ENCODE measurements at regions not wholly inside any gene's neighbourhood (a gene's known extent, or its start where the extent isn't known, plus 50 kb on each side); places are given as distances from the start of the nearest gene placed in this dataset.

- intact Hi-C loops (cut with DNase I; ENCODE audit: low total_unique reads) = no loop called here
- Histone ChIP-seq H3K4me1 (peaks cover 0 to 11% of the 10 kb centered on the region in 2 donors), H3K9me3 (no peaks in the 10 kb centered on the region), H3K36me3 (no peaks in the 10 kb centered on the region), H3K27ac (no peak overlapping the region), H3K4me3 (no peak overlapping the region), H3K27me3 (no peaks in the 10 kb centered on the region)
- in situ Hi-C loops (cut with MboI; ENCODE audit: low sequenced_read_pairs in 4 of 4) = no loop called here
- no peak for ATAC-seq
- no peak for DNase-seq
- TF ChIP-seq POLR2A (IDR thresholded peaks at IDR 0.05) (no peak), CTCF (IDR thresholded peaks at IDR 0.05 in 4 of 5, conservative IDR thresholded peaks at IDR 0.05 in 1 of 5) (no peak)
These were observed 154.5 kb downstream of the GASK1B start for GRCh38 chr4:158018221-158018830.

GRCh38 chr4:158016511-158016910, 156.3 kb downstream of the GASK1B start:
- intact Hi-C loops (cut with DNase I; ENCODE audit: low total_unique reads) = no loop called here
- H3K27ac ChIP-seq = no peak overlapping the region
- H3K4me3 ChIP-seq = no peak overlapping the region
- no peak for TF ChIP-seq POLR2A (IDR thresholded peaks at IDR 0.05)
- no peak for TF ChIP-seq CTCF (IDR thresholded peaks at IDR 0.05 in 4 of 5, conservative IDR thresholded peaks at IDR 0.05 in 1 of 5)
- H3K9me3 ChIP-seq = no peaks in the 10 kb centered on the region
- H3K4me1 ChIP-seq = peaks cover 0 to 11% of the 10 kb centered on the region in 2 donors
- H3K27me3 ChIP-seq = no peaks in the 10 kb centered on the region
- no peaks in the 10 kb centered on the region for H3K36me3 ChIP-seq
- in situ Hi-C loops (cut with MboI; ENCODE audit: low sequenced_read_pairs in 4 of 4) = no loop called here
- ATAC-seq (peak; percentile 38 to 58), DNase-seq (no peak)

- intact Hi-C loops (cut with DNase I; ENCODE audit: low total_unique reads) (no loop called here), in situ Hi-C loops (cut with MboI; ENCODE audit: low sequenced_read_pairs in 4 of 4) (no loop called here)
- TF ChIP-seq CTCF (IDR thresholded peaks at IDR 0.05 in 4 of 5, conservative IDR thresholded peaks at IDR 0.05 in 1 of 5) (no peak), POLR2A (IDR thresholded peaks at IDR 0.05) (no peak)
- Histone ChIP-seq H3K4me1 (peaks cover 0 to 5% of the 10 kb centered on the region in 2 donors), H3K9me3 (no peaks in the 10 kb centered on the region), H3K27ac (no peak overlapping the region), H3K4me3 (no peak overlapping the region), H3K36me3 (no peaks in the 10 kb centered on the region), H3K27me3 (no peaks in the 10 kb centered on the region)
- ATAC-seq (no peak), DNase-seq (no peak)
These were observed 157.6 kb downstream of the GASK1B start for GRCh38 chr4:158015241-158015640.

- in situ Hi-C loops (cut with MboI; ENCODE audit: low sequenced_read_pairs in 4 of 4) = no loop called here
- H3K4me1 ChIP-seq = no peaks in the 10 kb centered on the region
- H3K36me3 ChIP-seq = no peaks in the 10 kb centered on the region
- H3K27ac ChIP-seq = no peak overlapping the region
- no peaks in the 10 kb centered on the region for H3K9me3 ChIP-seq
- ATAC-seq (no peak), DNase-seq (no peak)
- no peak for TF ChIP-seq POLR2A (IDR thresholded peaks at IDR 0.05)
- no peak for TF ChIP-seq CTCF (IDR thresholded peaks at IDR 0.05 in 4 of 5, conservative IDR thresholded peaks at IDR 0.05 in 1 of 5)
- intact Hi-C loops (cut with DNase I; ENCODE audit: low total_unique reads) = no loop called here
- H3K27me3 ChIP-seq = no peaks in the 10 kb centered on the region
- H3K4me3 ChIP-seq = no peak overlapping the region
These were observed 159.0 kb downstream of the GASK1B start for GRCh38 chr4:158013858-158014257.

- no peak overlapping the region for H3K27ac ChIP-seq
- intact Hi-C loops (cut with DNase I; ENCODE audit: low total_unique reads) = no loop called here
- DNase-seq (no peak), ATAC-seq (no peak)
- TF ChIP-seq CTCF (IDR thresholded peaks at IDR 0.05 in 4 of 5, conservative IDR thresholded peaks at IDR 0.05 in 1 of 5) (no peak), POLR2A (IDR thresholded peaks at IDR 0.05) (no peak)
- H3K9me3 ChIP-seq = no peaks in the 10 kb centered on the region
- no peaks in the 10 kb centered on the region for H3K27me3 ChIP-seq
- H3K4me3 ChIP-seq = no peak overlapping the region
- peaks cover 10 to 16% of the 10 kb centered on the region in 2 donors for H3K4me1 ChIP-seq
- H3K36me3 ChIP-seq = no peaks in the 10 kb centered on the region
- in situ Hi-C loops (cut with MboI; ENCODE audit: low sequenced_read_pairs in 4 of 4) = no loop called here
These were observed 162.5 kb downstream of the GASK1B start for GRCh38 chr4:158010361-158010760.
